ENCODE measurements at regions not wholly inside any gene's neighbourhood (a gene's known extent, or its start where the extent isn't known, plus 50 kb on each side); places are given as distances from the start of the nearest gene placed in this dataset.

GRCh38 chr5:28751396-28751795 is 1713.0 kb upstream of the CDH9 start:
- TF ChIP-seq POLR2AphosphoS5 (IDR thresholded peaks at IDR 0.05) (no peak), CTCF (IDR thresholded peaks at IDR 0.05) (no peak), POLR2A (IDR thresholded peaks at IDR 0.05) (no peak)
